ENCODE measurements at regions not wholly inside any gene's neighbourhood (a gene's known extent, or its start where the extent isn't known, plus 50 kb on each side); places are given as distances from the start of the nearest gene placed in this dataset.

GRCh38 chr1:94636100-94636499, 94.5 kb upstream of the F3 start:
- TF ChIP-seq CTCF (optimal IDR thresholded peaks at IDR 0.05 in 1 of 3, IDR thresholded peaks at IDR 0.05 in 1 of 3, conservative IDR thresholded peaks at IDR 0.05 in 1 of 3; ENCODE audit: extremely low read depth in 1 of 3, insufficient read depth in 2 of 3, low read length in 3 of 3) (no peak), EZH2 (IDR thresholded peaks at IDR 0.05; ENCODE audit: low read length) (no peak)
